Glomerular visceral epithelial cell (primary cell): ENCODE measurements at regions not wholly inside any gene's neighbourhood (a gene's known extent, or its start where the extent isn't known, plus 50 kb on each side); places are given as distances from the start of the nearest gene placed in this dataset.
"Not testable (repeated sequence)": the region's sequence is repeated elsewhere in the genome, so short reads cannot be mapped to it uniquely, and the experiment has no call there.

Source experiments
- DNase-seq: peaks from one replicate; pipeline ENCODE4 v3.0.0-alpha.2; 2016; ENCODE audit errors: extremely low spot score

DNA sequence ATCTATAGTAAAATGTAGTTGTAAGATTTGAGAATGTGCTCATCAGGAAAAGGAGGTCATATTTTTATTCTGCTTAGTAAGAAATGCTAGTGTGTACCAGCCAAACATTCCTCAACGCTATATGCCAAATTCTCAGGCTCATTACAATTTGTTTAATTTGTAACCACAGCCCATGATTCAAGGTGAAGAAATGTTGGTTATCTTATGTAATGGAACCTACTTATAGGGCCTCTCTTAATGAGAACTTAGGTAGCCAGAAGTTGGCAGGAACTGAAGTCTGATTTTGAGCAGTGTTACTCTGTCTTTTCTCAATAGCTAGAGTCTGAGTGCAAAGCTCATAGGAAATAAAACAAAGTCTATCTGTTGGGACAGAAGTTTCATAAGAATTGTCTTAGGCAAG is 595.0 kb downstream of the GLUD2 start:
- peak; percentile 37 for DNase-seq

DNA sequence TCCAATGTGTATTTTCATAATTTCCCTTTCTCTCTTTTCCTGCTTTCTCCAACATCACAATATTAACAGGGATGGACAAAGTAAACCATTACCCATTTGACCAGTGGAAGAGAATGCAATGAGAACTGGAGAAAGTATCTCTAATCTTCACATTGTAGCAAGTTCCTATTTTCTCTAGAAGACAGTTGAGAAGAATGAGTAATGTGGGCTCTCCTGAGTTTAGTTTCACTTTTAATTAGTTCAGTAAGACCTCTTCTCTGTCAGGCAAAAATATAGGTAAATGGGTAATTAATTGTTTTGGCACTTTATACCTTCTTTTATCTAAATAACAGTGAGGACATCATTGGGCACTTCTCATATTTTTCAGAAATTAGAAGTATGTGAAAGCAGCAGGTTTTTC is 602.0 kb downstream of the GLUD2 start:
- DNase-seq, result no peak

GRCh38 chrX:121655276-121655675 is 607.9 kb downstream of the GLUD2 start:
- DNase-seq, result no peak

DNA sequence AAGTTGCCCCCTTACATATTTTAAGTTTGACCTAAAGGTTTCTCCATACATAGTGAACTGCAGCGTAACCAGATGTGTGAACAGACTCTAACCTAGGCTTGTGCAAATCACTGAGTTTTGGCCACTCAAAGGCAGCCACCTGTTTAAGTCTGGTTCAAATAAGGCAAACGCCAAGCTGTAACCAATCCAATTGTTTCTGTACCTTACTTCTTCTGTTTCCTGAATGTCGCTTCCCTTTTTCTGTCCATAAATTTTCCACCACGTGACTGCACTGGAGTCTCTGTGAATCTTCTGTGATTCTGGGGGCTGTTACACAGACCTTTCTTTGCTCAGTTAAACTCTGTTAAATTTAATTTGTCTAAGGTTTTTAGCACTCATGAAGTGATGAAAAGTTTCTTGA is 618.8 kb downstream of the GLUD2 start:
- no peak for DNase-seq

GRCh38 chrX:121671649-121672048 is 624.2 kb downstream of the GLUD2 start:
- DNase-seq, result no peak

GRCh38 chrX:121709236-121709635 is 661.8 kb downstream of the GLUD2 start:
- DNase-seq, result peak; percentile 0

DNA sequence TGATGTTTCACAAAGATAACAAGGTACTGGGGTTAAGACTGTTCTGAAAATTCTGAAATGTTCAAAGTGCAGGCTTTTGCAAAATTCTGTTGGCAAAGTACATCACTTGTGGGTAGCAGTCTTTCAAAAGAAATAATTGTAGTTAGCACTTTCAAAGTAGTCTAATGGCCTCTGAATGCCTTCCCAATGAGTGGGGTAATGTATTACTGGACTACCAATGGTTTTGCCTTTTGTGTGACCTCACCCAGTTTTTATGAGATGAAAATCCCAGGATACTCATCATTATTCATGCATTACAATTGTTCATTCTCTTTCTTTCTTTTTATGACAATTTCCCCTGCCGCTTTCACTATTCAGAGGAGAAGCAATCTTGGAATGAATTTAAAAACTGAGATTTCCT is 686.1 kb downstream of the GLUD2 start:
- DNase-seq, result no peak

DNA sequence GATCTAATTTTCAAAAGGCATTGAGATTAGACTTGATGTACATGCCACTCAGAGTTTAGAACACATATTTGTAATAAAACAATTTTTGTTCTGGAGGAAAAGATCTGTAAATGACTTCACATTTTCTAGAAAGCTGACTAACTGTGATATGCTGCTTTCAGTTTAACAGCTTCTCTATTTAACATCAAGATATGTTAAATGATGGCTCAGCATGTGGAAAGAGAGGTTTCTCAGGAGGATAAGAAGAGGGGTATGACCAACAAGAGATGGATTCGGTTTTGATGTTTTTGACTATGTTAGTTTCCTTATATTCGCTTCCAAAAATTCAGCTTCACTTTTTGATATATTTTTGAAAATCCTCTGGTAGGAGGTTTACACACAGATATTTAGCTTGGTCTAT is 698.7 kb downstream of the GLUD2 start:
- DNase-seq, result no peak

DNA sequence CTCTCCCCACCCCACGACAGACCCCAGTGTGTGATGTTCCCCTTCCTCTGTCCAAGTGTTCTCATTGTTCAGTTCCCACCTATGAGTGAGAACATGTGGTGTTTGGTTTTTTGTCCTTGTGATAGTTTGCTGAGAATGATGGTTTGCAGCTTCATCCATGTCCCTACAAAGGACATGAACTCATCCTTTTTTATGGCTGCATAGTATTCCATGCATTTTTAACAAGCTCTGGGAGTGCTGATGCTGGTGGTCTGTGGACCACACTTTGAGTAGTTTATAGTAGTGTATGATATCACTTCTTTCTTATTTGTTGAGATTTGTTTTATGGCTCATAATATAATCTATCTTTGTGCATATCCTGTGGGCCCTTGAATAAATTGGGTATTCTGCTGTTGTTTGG is 706.2 kb downstream of the GLUD2 start:
- not testable (repeated sequence) for DNase-seq

- DNase-seq, result no peak
Observed at GRCh38 chrX:121754301-121754700, 706.9 kb downstream of the GLUD2 start.

DNA sequence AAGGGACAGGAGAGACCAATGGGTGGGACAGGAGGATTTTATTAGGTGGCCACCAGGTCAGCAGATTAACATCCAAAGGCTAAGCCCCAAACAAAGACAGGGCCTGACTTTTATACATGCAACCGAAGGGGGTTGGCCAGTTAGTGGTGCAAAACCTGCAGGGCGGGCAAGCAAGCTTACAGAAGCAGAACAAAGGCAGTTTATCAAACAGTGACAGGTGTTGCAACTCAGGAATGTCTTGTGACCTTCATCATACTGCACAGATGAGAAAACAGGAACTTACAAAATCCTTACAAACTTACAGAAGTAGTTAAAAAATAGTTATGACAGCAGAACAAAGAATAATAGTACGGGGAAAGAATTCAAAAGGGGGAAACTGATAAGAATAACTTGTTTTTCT is 708.1 kb downstream of the GLUD2 start:
- no peak for DNase-seq

DNA sequence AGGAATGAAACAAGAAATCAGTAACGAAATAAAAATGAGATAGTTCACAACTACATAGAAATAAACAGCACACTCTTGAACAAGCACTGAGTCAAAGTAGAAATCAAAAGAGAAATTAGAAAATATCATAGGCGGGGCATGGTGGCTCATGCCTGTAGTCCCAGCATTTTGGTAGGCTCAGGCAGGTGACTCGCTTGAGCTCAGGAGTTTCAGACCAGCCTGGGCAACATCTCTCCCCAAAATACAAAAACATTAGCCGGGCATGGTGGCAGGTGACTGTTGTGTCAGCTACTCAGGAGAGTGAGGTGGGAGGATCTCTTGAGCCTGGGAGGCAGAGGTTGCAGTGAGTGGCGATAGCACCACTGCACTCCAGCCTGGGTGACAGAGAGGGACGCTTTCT is 714.4 kb downstream of the GLUD2 start:
- no peak for DNase-seq

GRCh38 chrX:121763671-121764070 is 716.3 kb downstream of the GLUD2 start:
- DNase-seq, result no peak

GRCh38 chrX:121768210-121768609 is 720.8 kb downstream of the GLUD2 start:
- not testable (repeated sequence) for DNase-seq

DNA sequence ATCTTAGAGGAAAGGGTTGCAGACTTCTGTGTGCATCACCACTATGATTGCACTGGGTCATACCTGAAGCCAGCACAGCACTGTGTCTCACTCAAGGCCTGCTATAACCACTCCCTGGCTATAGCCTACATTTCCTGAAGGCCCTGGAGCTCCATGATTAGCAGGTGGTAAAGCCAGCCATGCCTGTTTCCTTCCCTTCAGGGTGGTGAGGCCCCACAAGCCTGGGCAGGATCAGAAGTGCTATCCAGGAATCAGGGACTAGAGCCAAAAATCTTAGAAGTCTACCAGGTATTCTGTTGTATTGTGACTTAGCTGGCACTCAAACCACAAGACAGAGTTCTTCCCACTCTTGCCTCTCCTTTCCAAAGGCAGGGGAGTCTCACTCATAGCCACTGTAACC is 734.6 kb downstream of the GLUD2 start:
- no peak for DNase-seq

DNA sequence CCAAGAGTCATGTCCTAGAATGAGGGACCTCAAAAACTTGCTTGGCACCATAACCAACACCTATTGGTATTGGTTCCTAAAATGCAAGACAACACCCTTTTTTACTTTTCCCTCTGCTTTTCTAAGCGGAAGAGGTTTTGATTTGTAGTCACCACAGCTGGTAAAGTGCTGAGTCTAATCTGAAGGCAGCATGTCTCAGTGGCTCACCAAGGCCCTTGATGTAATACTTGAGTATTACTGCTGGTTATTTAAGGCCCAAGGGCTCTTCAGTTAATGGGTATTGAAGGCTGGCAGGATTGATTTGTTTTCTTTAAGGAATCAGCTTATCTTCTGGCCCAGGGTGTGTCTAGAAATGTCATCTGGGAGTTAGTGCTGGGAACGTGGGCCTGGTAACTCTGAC is 735.1 kb downstream of the GLUD2 start:
- no peak for DNase-seq

GRCh38 chrX:121782976-121783375 is 735.6 kb downstream of the GLUD2 start:
- DNase-seq, result no peak

DNA sequence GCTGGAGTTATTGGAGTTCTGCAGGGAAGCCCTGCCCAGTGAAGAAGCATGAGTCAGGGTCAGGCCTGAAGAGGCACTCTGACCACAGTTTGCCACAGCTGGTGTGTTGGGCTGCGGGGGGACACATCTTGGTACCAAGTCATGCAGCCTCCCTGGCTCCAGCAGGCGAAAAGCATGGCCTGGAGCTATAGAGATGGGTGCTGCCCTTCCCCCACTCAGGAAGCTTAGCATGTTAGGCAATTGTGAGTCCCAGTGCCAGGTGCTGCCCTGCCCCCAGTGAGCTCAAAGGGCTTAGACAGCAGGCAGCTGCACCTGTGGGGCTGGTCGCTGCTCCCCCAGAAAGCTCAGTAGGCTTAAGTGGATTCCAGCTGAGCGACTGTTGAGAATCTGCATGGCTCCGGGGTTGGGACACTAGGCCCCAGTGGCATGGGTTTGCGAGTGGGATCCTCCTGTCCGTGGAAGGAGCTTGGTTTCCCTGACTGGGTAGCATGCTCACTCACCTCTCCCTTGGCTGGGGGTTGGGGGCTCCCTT is 755.5 kb downstream of the GLUD2 start:
- no peak for DNase-seq

GRCh38 chrX:121823406-121823805 is 776.0 kb downstream of the GLUD2 start:
- no peak for DNase-seq

DNA sequence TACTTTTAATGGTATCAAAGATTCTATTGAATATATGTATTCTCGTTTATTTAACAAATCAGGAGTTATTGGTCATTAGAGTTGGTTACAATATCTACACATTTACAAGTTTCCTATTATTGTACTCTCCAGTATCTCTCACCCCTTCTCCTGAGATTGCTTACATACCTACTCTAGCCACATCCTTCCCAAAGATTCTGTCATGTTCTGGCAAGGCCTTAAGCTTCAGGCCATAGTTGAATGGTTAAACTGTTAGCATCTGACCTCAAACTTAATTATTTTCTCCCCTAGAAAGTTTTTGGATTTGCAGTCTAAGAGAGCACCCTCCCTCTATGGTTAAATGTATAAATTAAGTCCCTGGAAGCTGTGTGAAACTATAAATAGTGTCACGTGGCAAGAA is 784.2 kb downstream of the GLUD2 start:
- DNase-seq, result peak; percentile 1

DNA sequence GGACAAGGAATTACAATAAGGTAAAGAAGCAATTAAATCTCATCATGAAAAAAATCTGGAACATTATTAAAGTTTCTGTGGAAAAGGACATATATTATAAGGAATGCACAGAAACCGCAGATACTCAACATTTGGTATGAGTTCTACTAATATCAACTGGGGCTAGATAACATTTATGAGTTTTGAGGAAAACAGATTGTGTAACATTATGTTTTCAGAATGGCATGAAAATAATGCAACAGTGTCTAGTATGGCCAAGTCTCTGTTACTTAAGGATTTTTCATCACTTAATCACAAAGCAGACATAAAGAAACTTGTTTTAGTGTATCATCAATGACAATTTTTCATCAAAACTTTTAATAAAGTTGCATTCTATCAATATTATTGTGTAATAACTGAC is 785.0 kb downstream of the GLUD2 start:
- no peak for DNase-seq

DNA sequence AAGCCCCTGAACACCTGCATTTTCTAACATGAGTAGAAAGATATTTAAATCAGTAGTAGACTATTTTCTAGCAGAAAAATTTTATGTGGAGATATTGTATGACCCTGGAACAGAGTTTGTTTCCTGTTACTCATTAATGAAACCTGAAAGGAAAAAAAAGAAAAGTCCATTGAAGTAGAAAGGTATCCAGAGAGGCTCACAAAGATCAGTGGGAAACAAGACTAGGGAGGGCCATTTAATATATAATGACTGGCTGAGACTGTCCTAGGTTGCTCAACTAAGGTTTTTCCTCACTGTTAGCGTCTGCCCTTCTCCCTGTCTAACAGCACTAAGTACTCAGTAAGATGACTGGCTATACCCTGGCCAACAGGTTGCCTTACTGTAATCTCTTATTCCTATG is 788.6 kb downstream of the GLUD2 start:
- DNase-seq, result no peak

DNA sequence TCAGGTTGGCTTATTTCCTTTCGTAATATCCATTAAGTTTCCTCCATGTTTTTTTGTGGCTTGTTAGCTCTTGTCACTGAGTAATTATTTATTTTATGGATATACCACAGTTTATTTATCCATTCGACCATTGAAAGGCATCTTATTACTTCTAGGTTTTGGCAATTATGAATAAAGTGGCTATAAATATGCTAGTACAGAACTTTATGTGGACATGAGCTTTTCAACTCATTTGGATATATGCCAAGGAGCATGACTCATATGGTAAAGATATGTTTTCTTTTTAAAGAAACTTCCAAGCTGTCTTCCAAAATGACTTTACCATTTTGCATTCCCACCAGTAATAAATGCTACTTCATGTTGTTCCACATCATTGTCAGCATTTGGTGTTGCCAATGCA is 803.6 kb downstream of the GLUD2 start:
- no peak for DNase-seq

GRCh38 chrX:121853762-121854613 is 806.6 kb downstream of the GLUD2 start:
- DNase-seq, result no peak
